Stomach (tissue), 8 donors: ENCODE measurements at regions not wholly inside any gene's neighbourhood (a gene's known extent, or its start where the extent isn't known, plus 50 kb on each side); places are given as distances from the start of the nearest gene placed in this dataset.

ENCODE experiments used
- DNase-seq, 2 donors: peaks; one replicate each; pipeline versions ENCODE4 v3.0.0 to v3.0.0-alpha.2; 2013 to 2019
- H3K27ac ChIP-seq, 5 donors: fragments of 200-600 bp in 4 of 5; sonication (generic) in 4 of 5; one replicate each; pipeline ENCODE4 v1.5.1; 2013 to 2019; ENCODE audit warnings: mild to moderate bottlenecking in 1 of 5, moderate library complexity in 1 of 5
- H3K27me3 ChIP-seq, 3 donors: fragments of 200-600 bp; sonication (generic); one replicate each; pipeline ENCODE4 v1.5.1; 2017 to 2019; ENCODE audit warnings: mixed run types in 1 of 3
- H3K36me3 ChIP-seq, 4 donors: fragments of 200-600 bp; sonication (generic); 1 replicate in 3 of 4; 2 replicates in 1 of 4; pipeline ENCODE4 v1.5.1; 2016 to 2019
- H3K4me1 ChIP-seq, 4 donors: fragments of 200-600 bp; sonication (generic); one replicate each; pipeline ENCODE4 v1.5.1; 2016 to 2019
- H3K4me3 ChIP-seq, 4 donors: fragments of 200-600 bp; sonication (generic) in 3 of 4; one replicate each; pipeline ENCODE4 v1.5.1; 2016 to 2019; ENCODE audit warnings: mild to moderate bottlenecking in 1 of 4
- H3K9me3 ChIP-seq, 4 donors: fragments of 200-600 bp; sonication (generic); one replicate each; pipeline ENCODE4 v1.5.1; 2016 to 2019
- EP300 ChIP-seq: sonication (generic); formaldehyde crosslinking; IDR thresholded peaks from one replicate; pipeline ENCODE4 v1.6.1; 2017; ENCODE audit warnings: antibody characterized with exemption
- POLR2A ChIP-seq, 4 donors: fragments of 450-650 bp; IDR thresholded peaks; one replicate each; pipeline ENCODE4 v1.6.1; 2016; ENCODE audit warnings: antibody characterized with exemption in 4 of 4, control low read depth in 2 of 4, mild to moderate bottlenecking in 1 of 4, moderate library complexity in 1 of 4
- POLR2AphosphoS5 ChIP-seq, 3 donors: sonication (generic); formaldehyde crosslinking; IDR thresholded peaks; one replicate each; pipeline ENCODE4 v1.6.1; 2016; ENCODE audit warnings: antibody characterized with exemption in 3 of 3
- WGBS, 5 donors: extraction: QIAGEN DNeasy Blood & Tissue Kit in 3 of 5; methylation state at CpG; one replicate each; pipeline versions ENCODE4 v1.1.5 to v1.1.7; 2013 to 2018; 5-methylcytosine and 5-hydroxymethylcytosine counted together
- intact Hi-C: fragments of 100-400 bp; cut with DNase I; formaldehyde crosslinking; loops from one replicate; pipeline ENCODE4 v1.15.1; 2023; ENCODE audit warnings: low total_unique reads
- TF ChIP-seq, protein P1 (sequence below), 7 experiments: fragments of 450-650 bp in 4 of 7; fragments of 200-600 bp in 3 of 7; sonication (generic) in 3 of 7; IDR thresholded peaks; one replicate each; pipeline ENCODE4 v1.5.1; 2016 to 2019; ENCODE audit warnings: antibody characterized with exemption in 7 of 7, control low read depth in 2 of 7, mild to moderate bottlenecking in 1 of 7
- donor health status: healthy with polysubstance abuse.
- donor health status: Bipolar disorder and iron deficiency.
- donor health status: healthy.

DNA sequence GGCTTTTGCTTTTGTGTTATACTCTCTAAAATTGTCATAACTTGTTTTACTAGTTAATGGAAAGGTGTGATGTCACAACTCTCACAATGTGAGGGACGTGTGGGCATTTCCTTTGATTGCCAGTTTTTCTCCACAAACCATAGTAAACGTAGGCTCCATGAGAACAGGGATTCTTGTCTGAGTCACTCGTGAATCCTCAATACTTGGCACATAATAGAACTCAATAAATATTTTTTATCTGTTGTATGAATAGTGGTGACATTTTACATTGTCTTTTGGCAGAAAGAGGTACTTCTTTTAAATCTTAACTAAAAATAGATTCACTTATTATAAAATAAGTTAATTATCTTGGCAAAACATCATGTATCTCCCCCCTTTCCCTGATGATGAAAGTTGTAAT is 69.0 kb upstream of the CNKSR3 start:
- DNase-seq = no peak
- no peak overlapping the region for H3K27ac ChIP-seq
- H3K9me3 ChIP-seq = peaks cover 0 to 4% (median 0%) of the 10 kb centered on the region in 4 donors
- H3K27me3 ChIP-seq = no peaks in the 10 kb centered on the region
- intact Hi-C loops = no loop called here
- no peak overlapping the region for H3K4me3 ChIP-seq
- no peaks in the 10 kb centered on the region for H3K4me1 ChIP-seq
- no peaks in the 10 kb centered on the region for H3K36me3 ChIP-seq
- no peak for TF ChIP-seq POLR2AphosphoS5 (IDR thresholded peaks at IDR 0.05)
- TF ChIP-seq, protein P1, sequence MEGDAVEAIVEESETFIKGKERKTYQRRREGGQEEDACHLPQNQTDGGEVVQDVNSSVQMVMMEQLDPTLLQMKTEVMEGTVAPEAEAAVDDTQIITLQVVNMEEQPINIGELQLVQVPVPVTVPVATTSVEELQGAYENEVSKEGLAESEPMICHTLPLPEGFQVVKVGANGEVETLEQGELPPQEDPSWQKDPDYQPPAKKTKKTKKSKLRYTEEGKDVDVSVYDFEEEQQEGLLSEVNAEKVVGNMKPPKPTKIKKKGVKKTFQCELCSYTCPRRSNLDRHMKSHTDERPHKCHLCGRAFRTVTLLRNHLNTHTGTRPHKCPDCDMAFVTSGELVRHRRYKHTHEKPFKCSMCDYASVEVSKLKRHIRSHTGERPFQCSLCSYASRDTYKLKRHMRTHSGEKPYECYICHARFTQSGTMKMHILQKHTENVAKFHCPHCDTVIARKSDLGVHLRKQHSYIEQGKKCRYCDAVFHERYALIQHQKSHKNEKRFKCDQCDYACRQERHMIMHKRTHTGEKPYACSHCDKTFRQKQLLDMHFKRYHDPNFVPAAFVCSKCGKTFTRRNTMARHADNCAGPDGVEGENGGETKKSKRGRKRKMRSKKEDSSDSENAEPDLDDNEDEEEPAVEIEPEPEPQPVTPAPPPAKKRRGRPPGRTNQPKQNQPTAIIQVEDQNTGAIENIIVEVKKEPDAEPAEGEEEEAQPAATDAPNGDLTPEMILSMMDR (IDR thresholded peaks at IDR 0.05) = no peak
- no peak for TF ChIP-seq POLR2A (IDR thresholded peaks at IDR 0.05)
- TF ChIP-seq EP300 = no peak
- 56 to 68% (median 62%) methylated on average over 3 of the region's 3 CpGs for WGBS, 5 donors

- no peak for DNase-seq
- intact Hi-C loops = no loop called here
- H3K9me3 ChIP-seq = peaks cover 0 to 4% (median 0%) of the 10 kb centered on the region in 4 donors
- no peaks in the 10 kb centered on the region for H3K4me1 ChIP-seq
- no peaks in the 10 kb centered on the region for H3K27me3 ChIP-seq
- no peak overlapping the region for H3K4me3 ChIP-seq
- no peak overlapping the region for H3K27ac ChIP-seq
- TF ChIP-seq, protein P1 (IDR thresholded peaks at IDR 0.05) = no peak
- H3K36me3 ChIP-seq = no peaks in the 10 kb centered on the region
Measured at GRCh38 chr6:154580397-154581135, 70.1 kb upstream of the CNKSR3 start.

- H3K4me1 ChIP-seq = no peaks in the 10 kb centered on the region
- intact Hi-C loops = no loop called here
- peaks cover 0 to 4% (median 0%) of the 10 kb centered on the region in 4 donors for H3K9me3 ChIP-seq
- H3K27me3 ChIP-seq = no peaks in the 10 kb centered on the region
- H3K36me3 ChIP-seq = no peaks in the 10 kb centered on the region
- TF ChIP-seq POLR2AphosphoS5 (IDR thresholded peaks at IDR 0.05) = no peak
- TF ChIP-seq, protein P1 (IDR thresholded peaks at IDR 0.05) = no peak
- TF ChIP-seq EP300 = no peak
- no peak for TF ChIP-seq POLR2A (IDR thresholded peaks at IDR 0.05)
- no peak for DNase-seq
- WGBS, 5 donors = 56 to 79% (median 74%) methylated on average over 1 of the region's 1 CpG
- no peak overlapping the region for H3K4me3 ChIP-seq
- H3K27ac ChIP-seq = no peak overlapping the region
Measured at GRCh38 chr6:154582696-154583095, 72.2 kb upstream of the CNKSR3 start.

DNA sequence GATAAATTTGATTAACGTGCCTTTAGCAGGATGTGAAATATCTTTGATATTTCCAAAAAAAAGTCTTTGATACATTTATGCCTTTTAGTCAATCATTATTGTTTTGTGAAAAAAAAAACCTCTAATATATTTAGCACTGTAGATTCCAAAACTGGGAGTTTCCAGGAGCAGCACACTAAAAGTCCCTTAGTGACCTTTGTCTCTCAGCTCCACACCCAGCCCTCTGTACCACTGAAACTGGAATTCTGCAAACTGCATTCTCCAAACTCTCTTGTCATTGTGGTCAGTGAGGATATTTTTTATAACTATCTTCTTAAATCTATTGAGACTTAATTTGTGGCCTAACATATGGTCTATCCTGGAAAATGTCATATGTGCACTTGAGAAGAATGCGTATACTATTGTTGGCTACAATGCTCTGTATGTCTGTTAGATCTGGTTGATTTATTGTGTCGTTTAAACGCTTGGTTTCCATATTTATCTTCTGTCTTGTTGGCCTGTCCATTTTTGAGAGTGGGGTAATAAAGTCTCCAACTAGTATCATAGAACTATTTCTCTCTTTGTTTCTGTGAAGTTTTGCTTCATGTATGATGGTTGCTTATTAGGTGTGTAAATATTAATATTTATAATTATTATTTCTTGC is 73.2 kb upstream of the CNKSR3 start:
- 70 to 91% (median 84%) methylated on average over 4 of the region's 4 CpGs for WGBS, 5 donors
- intact Hi-C loops = no loop called here

More for the DNA sequence above, 73.2 kb upstream of the CNKSR3 start:
- H3K4me3 ChIP-seq = no peak overlapping the region
- peaks cover 0 to 4% (median 0%) of the 10 kb centered on the region in 4 donors for H3K9me3 ChIP-seq
- no peaks in the 10 kb centered on the region for H3K4me1 ChIP-seq
- no peaks in the 10 kb centered on the region for H3K27me3 ChIP-seq
- no peak for DNase-seq
- no peaks in the 10 kb centered on the region for H3K36me3 ChIP-seq
- no peak overlapping the region for H3K27ac ChIP-seq
- TF ChIP-seq, protein P1 (IDR thresholded peaks at IDR 0.05) = no peak
- TF ChIP-seq EP300 (no peak), POLR2A (IDR thresholded peaks at IDR 0.05) (no peak), POLR2AphosphoS5 (IDR thresholded peaks at IDR 0.05) (no peak)
